UCSD-AML1 (cell line): ENCODE measurements at regions not wholly inside any gene's neighbourhood (a gene's known extent, or its start where the extent isn't known, plus 50 kb on each side); places are given as distances from the start of the nearest gene placed in this dataset.

Source experiments
- DNase-seq: peaks from one replicate; lab custom pipeline; 2025; ENCODE audit not compliant: unreplicated experiment; lab: John Stamatoyannopoulos, UW

- DNase-seq: no peak
Observed at GRCh38 chr6:56864171-56864616, 90.7 kb upstream of the BEND6 start.

- DNase-seq: no peak
Observed at GRCh38 chr6:56863366-56863765, 91.5 kb upstream of the BEND6 start.

- DNase-seq: no peak
Observed at GRCh38 chr6:56862415-56863175, 92.3 kb upstream of the BEND6 start.

DNA sequence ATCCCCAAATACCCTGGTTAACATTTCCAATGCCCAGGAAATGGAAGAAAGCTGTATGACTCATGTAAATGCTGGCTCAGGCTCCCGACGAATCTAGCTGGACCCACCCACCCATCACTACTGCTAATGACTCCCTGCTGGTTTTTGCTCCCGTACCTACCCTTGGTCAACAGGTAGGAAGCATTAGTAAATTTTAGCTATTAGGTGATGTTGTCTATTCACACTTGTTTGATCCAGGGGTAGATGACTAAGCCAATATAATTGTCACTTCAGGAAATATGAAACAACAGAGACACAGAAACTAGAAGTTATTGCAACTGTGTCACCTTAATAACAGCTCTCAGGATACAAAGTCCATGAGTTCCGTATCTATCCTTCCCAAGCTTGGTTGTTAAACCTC, 94.4 kb upstream of the BEND6 start:
- DNase-seq: no peak

- no peak for DNase-seq
Observed at GRCh38 chr6:56856036-56856580, 98.8 kb upstream of the BEND6 start.

DNA sequence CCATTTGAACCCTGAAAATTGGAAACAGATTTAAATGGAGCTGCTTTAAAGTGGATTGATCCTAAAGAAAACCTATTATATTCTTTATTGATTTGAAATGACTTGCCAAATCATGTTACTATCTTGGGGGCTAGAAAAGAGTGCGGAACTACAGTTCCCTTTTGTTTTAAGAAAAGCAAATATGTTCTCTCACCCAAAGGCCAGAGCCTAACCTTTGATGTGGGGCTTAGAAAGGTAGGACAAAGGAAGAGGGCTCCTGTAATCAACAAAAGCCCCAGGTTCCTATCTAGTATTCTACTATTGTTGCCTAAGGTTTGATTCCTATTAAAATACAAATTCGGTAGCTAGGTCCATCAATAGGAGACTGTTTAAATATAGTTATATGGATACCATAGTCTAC, 100.8 kb upstream of the BEND6 start:
- no peak for DNase-seq

DNA sequence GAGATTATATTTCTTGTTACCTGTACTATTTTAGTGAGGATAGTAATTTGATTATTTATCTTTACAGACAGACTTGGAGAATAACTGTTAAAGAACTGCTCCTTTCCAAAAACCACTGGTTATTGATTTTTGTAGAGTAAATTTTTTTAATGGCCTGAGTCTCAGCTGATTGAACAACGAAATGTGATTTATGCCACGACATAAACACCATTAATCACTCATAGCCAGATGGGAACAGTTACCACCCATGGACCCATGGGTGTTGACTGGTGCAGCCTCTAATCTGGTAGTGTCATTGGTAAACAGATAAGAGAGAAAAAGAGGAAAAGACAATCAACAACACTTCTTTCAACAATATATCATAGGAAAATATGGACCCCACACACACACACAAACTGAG, 101.4 kb upstream of the BEND6 start:
- DNase-seq: no peak

DNA sequence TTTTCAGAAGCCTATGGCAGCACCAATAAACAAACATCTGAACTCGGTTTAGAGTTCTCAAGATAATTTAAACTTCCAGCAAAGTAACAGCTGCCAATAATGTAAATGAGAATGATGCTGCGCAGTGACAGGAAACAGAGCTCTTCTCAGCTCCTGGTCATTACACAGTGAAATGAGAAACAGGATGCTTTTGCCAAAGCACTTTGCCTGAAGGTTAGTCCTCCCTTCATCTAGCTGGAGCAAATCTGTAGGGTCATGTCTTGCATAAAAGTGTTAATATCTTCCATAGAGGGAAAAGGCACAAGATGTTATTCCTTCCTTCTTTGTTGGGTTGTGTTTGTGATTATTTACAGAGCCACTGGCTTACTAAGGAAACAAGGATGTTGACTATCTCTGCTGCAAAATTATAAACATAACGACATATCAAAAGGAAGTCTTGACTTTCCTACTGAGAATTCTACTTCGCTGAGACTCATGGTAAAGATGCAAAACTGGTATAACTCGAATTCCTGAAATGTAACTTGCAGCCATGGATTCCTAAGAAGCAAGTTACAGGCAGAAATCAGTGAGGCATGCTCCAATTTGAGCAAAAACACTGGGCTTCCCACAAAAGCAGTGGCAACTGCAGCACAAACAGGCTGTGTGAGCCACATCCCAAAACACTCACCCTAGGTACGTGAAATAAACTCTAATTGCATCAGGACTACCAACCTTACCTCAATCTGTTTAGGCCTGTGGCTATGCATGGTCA, 102.5 kb upstream of the BEND6 start:
- DNase-seq: no peak

DNA sequence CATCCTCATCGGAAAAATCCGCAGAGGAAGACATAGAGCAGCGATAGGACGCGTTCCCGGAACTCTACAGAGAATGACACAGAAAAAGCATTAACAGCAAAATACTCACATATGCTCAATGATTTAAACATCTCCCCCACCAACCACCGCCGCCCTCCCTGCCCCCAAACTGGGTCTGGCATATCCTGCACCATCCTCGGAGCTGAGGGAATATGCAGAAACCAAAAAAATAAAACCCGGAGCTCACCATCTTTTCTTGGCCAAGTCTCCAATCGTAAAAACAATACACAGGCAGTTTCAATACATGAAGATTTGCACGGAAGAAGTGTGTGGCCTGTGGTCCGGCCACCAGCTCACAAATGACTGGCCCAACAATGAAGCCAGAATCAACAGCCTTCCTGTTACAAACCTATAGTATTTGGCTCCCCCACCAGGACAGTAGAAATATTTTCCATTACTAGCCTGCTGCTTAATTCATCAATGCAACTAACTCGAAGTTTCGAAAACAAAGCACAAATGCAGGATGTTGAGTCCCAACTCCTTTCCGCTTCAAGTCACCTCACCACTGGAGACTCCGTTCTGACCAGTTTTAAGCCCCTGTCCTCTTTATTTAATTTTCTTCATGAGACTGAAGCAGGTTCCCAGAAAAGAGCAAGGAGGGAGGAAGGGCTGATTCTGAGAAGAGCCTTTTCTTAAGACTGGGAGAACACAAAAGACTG, 103.2 kb upstream of the BEND6 start:
- peak; percentile 10 for DNase-seq

DNA sequence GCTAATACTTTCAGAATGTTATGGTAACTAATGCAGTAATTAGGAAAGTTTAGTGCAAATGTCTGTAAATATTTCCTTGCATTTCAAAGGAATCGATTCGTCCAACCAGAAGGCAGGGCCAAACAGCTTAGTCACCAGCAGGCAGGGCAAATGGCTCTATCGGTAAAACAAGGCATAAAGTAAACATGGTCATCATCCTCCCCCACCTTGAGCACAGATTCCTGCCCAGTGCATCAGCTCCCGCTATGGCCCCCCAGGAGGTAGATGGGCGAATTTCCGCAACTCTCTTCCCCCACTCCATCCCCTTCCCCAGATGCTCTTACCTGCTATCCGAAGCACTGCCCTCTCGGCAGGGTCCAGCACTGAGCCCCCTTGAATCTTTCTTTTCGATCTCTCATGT, 103.8 kb upstream of the BEND6 start:
- no peak for DNase-seq

DNA sequence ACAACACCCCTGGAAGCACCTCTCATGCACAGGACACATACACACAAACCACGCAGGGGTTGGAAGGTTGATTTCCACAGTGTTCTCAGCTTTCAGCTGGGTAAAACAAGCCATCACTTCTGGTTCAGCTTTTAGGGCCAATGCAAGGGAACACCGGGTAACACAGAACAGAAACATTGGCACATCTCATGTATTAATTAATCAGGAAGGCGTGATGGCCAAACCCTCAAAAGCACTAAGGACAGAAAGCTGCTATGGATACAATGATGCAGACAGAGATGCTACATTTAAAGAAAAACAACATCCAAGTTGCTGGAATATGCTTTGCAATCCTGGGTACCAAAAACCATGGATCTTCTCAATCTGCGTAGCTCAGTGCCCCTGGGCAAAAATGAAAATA, 104.3 kb upstream of the BEND6 start:
- no peak for DNase-seq

DNA sequence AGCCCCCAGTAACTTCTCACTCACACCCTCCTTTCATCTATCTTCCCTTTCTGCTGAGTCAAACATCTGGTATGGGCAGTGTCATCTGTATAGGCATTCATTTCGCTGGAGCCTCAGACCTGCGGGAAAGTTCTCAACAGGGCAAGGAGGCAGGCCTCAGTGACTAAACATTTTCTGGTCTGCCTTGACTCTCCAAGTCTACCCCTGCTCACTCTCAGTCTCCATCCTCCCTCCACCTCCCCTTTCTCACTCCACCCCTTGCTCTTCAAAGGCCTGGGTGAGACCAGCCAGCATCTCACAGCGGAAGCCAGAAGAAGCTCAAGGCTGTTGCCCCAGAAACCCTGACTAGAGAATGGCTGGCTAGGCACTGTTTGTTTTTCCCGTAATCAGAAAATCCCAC, 105.0 kb upstream of the BEND6 start:
- no peak for DNase-seq

- no peak for DNase-seq
Observed at GRCh38 chr6:56848105-56848504, 106.8 kb upstream of the BEND6 start.

DNA sequence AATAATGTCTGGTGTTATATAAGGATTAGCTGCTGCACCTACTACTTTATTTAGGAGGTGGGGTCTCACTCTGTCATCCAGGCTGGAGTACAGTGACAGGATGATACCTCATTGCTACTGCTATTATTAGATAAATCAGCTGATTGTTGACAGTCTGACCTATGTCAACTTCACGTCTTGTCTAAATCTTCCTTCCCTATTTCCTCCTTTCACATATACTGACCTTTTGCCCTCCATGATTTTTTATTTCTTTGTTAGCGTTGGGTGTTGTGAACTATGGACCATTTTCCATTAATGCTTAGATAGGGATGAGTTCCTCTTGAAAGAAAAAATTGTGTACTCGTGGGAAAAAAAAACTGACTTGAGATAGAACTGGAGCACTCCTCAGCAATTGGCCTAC, 109.9 kb upstream of the BEND6 start:
- DNase-seq: no peak

DNA sequence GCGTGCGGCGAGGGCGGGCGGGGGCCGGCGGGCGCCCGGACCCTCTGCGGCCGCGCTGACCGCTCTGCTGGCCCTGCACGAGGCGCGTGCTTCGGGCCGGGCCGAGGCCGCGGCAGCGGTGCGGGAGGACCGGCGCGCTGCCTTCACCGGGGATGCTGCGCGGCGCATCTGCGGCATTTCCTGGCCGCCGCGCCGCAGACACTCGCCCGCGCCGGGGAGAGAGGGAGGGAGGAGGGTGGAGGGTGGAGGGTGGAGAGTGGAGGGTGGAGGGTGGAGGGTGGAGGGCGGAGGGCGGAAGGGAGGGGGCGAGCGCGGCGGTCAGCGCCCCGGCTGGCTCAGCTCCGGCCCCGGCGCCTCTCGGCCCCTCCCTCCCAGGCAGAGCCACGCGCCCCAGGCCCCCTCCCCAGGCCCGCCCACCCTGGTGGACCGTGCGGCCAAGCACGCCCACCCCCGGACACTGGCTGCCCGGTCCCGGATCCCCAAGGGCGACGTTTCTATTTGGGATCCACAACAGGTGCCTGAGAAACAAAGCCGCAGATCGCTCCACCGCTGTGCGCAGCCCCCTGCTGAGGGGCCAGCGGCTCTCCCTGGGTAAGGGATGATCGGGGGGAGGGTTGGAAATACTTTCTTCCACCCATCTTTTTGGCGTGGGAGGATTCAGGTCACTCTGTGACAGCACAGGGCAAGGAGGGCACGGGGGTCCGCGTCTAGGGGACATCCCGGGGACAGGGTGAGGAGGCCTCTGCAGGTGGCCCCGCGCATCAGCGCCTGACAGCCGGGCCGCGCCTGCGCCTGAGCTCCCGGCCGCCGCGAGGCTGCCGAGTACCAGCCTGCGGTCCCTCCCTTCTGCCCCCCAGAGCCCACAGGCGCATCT, 111.2 kb upstream of the BEND6 start:
- no peak for DNase-seq

DNA sequence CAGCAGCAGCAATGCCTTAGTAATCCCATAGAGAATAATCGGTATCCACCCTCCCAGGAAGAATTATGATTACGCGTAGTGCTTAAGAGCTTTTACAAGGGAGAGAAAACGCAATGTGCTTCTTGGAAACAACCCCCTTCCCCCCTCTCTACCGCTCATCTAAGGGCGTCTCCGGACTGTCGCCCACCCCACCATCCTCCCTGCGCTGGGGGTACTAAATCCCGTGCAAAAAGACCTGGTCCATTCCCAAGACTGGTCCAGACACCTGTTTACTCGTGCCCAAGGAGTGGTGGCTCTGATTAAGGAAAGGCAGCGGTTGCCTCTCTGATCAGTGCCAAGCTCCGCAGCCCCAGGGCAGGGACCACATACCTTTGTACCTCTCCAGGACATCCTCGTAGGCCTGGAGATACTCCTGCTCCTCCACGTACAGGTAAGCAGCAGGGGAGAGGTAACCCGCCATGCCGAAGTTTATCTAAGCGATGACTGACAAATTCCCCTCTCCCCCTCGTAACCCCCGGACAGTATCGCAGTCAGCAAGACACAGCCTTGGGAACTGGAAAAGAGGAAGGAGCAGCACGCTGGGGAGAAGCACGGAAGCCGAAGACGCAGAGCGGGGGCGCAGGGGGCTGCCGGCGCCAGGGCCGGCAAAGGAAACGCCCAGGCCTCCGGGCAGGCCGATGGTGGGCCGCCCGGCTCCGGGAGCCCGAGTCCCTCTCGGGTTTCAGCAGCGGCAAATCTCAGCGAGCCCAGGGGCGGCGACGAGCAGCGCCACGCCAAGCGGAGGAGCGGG, 112.0 kb upstream of the BEND6 start:
- peak; percentile 7 for DNase-seq

GRCh38 chr6:56841751-56842150, 113.2 kb upstream of the BEND6 start:
- no peak for DNase-seq

GRCh38 chr6:56841381-56841749, 113.5 kb upstream of the BEND6 start:
- no peak for DNase-seq

- no peak for DNase-seq
Observed at GRCh38 chr6:56840467-56841380, 114.2 kb upstream of the BEND6 start.
